D721Med (cell line): ENCODE measurements at regions not wholly inside any gene's neighbourhood (a gene's known extent, or its start where the extent isn't known, plus 50 kb on each side); places are given as distances from the start of the nearest gene placed in this dataset.

Experiments used
- DNase-seq: peaks from one replicate; pipeline ENCODE4 v3.0.0; 2011; ENCODE audit warnings: low spot score; ENCODE audit not compliant: insufficient read length
- FAIRE-seq: peaks from 2 replicates; lab custom pipeline; 2011; peaks lifted over from hg19 to GRCh38; lab: Jason Lieb, UNC
- CTCF ChIP-seq: IDR thresholded peaks from 2 replicates; pipeline ENCODE4 v1.5.1; 2012; ENCODE audit warnings: mild to moderate bottlenecking, control low read depth; ENCODE audit not compliant: insufficient read depth; ENCODE audit errors: missing control alignments

- FAIRE-seq (no peak), DNase-seq (no peak)
- TF ChIP-seq CTCF = no peak
Measured at GRCh38 chr9:99411479-99412115, 189.5 kb downstream of the SEC61B start.

DNA sequence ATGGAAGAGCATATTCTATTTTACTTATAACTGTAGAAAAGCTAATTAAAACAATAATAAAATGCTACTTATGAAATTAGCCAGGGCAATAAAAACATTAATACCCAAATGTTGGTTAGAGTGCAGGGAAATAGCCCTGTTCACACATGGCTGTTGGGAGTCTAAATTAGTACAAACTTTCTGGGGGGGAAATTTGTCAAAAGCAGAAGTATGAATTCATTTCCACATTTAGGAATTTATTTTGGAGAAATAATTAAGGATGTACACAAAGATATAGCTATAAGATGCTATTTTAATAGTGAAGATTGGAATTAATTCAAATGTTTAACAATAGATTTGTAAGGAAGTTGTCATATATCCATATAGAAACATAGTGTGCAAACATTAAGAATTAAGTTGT is 190.5 kb downstream of the SEC61B start:
- DNase-seq = no peak
- no peak for FAIRE-seq
- TF ChIP-seq CTCF = no peak

- DNase-seq (no peak), FAIRE-seq (no peak)
- TF ChIP-seq CTCF = no peak
Measured at GRCh38 chr9:99414321-99414720, 192.2 kb downstream of the SEC61B start.

GRCh38 chr9:99415606-99416005 is 193.5 kb downstream of the SEC61B start:
- TF ChIP-seq CTCF = no peak
- DNase-seq (no peak), FAIRE-seq (no peak)

- no peak for DNase-seq
Measured at GRCh38 chr9:99416007-99416406, 193.9 kb downstream of the SEC61B start.

GRCh38 chr9:99419070-99419469 is 197.0 kb downstream of the SEC61B start:
- TF ChIP-seq CTCF = no peak
- DNase-seq (no peak), FAIRE-seq (no peak)

More at GRCh38 chr9:99416007-99416406, 193.9 kb downstream of the SEC61B start:
- FAIRE-seq = no peak
- TF ChIP-seq CTCF = no peak

GRCh38 chr9:99421369-99421768 is 199.3 kb downstream of the SEC61B start:
- TF ChIP-seq CTCF = no peak
- DNase-seq (no peak), FAIRE-seq (no peak)
